Fibroblast of skin of scalp (primary cell): ENCODE measurements at regions not wholly inside any gene's neighbourhood (a gene's known extent, or its start where the extent isn't known, plus 50 kb on each side); places are given as distances from the start of the nearest gene placed in this dataset.

Experiments
- DNase-seq: peaks from one replicate; pipeline ENCODE4 v3.0.0-alpha.2; 2013

DNA sequence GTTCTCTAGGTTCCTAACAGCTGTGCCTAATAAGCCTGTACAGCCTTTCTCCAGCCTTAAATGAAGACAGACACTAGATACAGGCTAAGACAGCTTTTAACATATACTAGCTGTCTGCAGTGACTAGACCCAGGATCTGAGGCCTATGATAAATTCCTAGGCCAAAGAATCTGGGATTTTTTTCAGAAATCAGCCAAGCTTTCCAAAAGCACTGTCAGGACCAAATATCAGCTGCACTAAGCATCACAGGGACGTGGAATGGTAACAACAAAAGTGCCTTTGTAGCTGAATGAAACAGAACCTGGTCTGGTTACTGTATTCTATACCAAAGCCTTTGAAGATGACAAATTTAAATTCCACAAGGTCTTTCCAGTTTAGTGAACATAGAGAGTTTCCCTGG lies 77.9 kb upstream of the DOCK9 start:
- DNase-seq, result no peak

DNA sequence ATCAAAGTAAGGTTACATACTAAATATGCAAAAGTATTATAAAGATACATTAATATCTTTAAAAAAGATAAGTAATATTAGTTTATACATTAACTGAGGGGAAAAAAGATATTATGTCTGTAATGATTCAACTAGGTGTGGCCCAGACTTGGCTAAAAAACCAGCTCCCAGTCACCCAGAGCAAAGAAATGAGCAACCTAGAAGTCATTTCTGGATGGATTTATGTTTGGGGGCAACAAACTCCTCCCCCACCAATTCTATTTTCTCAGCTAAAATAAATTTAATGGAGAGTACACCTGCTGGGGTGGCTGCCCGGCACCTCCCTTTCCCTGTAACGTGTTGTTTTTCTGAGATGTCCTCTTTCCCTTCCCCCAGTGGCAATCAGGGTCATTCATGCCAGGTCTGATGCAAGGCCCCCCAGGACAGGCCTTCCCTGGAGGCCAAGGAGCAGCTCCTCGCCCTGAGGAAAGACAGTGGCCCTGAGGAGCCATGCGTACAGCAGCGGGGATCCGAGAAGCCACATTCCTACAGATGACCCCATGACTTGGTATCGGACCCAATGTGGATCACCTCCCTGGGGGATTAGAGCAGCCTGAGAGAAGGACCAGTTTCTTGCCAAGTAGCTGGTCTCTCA lies 78.6 kb upstream of the DOCK9 start:
- DNase-seq, result no peak

DNA sequence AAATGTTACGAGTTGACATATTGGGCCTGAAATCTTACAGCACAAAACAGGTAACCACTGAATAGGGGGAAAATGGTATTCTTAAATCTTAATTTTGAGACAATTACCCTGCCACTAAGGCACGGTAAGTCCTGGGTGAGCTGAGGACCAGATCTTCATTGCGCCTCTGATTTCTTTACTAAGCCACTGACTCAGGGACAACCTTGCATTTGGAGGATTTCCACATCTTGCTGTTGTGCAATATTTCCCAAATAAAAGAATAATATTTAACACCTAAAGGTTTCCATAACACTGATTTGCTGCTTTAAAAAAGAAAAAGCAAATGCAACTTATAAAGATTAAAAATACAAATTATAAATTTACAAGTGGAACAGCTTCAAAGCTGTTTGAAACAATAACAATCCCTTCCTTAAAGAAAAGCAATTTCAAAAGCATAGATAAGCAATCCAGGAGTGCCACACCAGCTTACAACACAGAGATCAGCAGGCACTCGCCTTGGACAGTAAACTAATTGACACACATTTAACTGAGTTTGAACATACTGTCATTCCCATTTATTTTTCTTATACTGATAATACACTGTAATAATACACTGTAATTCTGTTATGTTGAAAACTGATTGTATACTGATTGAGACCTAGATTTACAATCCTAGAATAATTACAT lies 79.6 kb upstream of the DOCK9 start:
- DNase-seq, result no peak

DNA sequence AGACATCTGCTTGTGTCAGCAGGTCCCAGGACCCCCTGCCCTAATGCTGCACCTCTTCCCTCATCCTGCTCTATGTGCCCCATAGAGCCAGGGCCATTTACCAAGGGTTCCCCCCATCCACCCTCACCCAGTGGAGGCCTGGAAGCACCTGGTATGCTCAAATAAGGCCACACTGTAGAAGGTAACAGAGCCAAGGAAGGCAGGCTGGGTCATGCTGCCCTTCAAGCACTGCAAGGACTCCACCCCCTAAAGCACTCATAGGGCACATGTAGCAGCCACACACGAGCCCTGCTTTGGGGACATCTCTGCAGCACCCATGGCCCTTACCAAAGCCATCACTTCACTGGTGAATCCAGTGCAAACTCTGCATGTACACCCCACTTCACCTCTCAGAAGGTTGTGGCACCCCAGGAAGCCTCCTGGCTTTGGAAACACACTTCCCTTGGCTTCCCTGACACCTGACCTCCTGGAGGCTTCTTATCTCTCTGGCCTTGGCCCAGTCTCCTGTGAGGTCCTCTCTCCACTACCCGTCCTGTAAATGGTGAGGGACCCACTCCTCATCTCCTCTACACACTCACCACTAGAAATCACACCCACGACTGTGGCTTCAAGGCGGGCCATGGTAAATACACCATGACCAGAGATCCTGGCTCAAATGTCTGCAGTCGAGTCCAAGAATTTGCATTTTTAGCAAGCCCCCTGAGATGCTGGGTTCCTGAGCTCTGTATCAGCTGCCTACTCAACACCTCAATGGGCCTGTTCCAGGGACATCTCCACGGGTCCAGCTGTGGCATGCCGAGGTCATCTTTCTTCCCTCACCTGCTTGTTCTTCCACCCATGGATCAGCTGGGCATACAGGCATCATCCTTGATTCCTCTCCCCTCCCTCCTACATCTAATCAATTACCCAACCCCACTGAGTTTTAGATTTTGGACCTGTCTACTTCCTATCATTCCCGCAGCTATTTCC lies 80.9 kb upstream of the DOCK9 start:
- DNase-seq, result no peak

DNA sequence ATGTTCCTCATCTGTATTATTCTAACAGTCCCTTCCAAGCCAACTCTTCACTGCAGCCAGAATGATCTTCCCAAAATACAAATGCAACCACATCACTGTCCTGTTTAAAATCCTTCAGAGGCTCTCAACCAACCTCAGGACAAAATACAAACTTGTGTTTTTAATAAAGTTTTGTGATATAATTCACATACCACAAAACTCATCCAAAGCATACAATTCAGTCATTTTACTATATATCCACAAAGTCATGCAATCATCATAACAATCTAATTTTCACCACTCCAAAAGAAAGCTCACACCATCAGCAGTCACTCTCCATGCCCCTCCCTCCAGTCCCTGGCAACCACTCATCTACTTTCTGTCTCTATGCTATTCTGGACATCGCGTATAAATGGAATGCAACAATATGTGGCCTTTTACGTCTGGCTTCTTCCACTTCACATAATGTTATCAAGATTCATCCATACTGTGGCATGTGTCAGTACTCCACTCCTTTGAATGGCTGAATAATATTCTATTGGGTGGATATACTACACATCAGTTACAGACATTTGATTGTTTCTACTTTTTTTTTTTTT lies 81.7 kb upstream of the DOCK9 start:
- peak; percentile 27 for DNase-seq

DNA sequence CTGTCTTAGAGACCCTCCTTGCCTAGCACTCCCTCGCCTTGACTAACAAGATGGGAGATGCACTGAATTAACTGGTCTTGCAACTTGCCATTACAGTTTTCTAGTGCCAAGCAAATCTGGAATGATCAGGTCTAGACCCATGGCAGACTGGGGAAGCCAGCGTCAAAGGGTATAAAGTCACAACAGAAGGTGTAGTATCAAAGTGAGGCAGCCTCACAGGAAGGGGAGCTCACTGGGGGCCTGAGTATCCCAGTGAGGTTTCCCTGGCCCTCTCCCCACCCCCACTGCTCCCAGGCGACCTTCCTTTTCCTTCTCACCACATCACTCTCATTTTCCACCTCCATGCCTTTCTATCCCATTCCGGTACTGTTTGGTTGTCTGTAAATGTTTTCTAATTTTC lies 83.5 kb upstream of the DOCK9 start:
- DNase-seq, result no peak

DNA sequence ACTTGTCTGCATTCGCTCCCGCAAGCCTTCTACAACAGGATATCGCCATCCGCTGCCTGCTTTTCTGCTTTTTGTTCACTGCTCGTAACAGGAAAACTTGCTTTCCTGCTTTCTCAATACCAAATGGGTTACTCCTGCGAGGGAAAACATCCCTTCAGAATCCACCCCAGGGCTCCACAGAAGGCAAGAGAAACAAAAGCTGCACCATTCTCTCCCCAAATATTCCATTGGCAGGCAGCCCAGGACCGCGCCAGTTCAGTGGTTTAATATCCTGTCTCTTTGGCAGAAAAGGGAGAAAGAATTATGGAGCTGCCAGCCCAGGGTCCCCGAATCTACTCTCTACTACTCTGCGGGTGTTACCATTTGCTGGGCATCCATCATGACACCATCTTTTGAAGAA lies 84.7 kb upstream of the DOCK9 start:
- DNase-seq, result peak; percentile 86

DNA sequence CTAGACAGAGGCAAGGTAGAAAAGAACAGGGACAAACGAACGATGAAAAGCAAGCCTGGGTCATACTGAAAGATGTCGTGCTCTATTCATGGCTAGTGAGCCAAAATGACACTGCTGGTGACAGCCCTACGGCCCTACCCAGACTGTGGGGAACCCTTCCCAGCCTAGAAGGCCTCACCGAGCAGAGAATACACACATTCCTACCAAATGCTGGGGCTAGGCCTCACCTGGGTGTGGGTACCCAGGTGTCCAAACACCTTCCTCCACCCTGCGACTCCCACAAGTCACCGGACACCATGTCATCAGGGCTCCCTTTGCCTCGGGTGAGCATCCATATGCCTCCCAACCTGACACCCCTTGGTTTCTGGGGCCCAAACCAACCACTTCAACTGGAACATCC lies 85.3 kb upstream of the DOCK9 start:
- no peak for DNase-seq

DNA sequence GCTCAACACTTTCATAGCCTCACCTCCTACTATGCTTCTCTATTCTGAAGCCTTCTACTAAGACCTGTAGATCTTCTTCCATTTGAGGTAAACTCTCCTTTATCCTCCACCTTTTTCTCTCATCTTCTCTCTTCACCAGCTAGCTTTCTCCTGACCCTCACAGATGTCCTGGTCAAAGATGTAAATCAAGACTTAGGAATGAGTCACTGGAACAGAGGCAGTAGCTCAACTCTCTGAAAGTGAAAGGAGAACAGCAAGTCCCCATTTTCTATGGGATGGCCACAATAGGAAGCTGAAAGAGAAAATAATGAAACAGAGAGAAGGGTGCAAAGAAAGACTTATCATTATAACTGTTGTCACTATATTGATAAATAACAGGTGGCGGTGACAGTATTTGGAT lies 86.1 kb upstream of the DOCK9 start:
- no peak for DNase-seq

DNA sequence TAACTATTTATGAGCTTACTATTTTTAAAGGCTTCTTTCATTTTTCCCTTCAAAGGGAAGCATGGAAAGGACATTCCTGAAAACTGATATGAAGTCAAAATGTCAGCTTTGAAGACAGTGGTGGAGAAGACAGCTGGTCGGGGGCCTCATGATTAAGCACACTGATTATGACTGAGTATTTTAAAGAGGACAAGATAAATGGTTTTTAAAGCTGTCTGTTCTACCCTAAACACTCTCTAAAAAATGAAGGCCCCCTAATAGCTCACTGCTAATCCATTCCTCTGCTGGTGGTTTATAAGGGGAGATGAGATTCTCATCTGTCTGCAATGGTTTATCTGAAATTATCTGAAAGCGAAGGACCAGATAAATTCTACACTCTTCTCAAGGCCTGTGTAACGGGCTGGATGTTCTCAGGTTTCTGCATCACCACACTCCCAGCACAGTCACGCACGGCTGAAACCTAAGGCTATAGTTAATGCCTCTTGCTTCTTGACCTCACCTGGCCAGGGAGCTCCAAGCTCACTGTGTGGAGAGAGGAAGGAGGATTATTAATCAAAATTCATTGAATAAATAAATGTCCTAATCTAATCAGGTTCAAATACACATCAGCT lies 86.9 kb upstream of the DOCK9 start:
- no peak for DNase-seq

DNA sequence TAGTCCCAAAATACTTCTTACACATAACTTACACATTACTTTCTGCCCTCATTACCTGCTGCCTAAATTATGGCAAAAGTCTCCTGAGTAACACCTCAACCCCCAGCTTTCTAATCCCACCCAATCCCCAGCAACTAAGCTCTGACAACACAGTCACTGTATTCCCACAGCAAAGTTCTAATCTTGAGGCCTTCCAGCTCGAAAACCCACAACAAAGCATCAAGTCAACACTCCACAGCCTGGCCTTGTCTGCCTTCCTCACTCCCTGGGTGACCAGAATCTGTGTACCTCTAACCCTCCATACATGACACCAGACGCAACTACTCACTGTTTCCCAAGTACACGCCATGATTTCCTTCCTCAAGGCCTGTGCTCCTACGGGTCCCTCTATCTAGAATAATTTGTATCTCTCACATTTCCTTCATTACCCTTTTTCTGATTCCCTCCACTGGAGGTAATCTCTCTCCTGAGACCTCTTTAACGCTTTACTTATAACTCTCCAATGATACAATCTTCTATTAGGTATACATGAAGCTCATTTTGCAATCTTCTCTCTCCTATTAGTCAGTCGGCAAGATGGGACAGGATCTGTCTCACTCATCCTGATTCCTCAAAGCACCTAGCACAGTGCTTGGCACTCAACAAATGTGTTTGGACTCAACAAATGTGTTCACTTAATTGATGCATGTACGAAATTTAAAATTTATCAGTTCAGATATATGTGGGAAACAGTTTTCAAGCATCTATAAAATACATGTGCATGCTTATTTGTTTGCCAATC lies 87.6 kb upstream of the DOCK9 start:
- no peak for DNase-seq

DNA sequence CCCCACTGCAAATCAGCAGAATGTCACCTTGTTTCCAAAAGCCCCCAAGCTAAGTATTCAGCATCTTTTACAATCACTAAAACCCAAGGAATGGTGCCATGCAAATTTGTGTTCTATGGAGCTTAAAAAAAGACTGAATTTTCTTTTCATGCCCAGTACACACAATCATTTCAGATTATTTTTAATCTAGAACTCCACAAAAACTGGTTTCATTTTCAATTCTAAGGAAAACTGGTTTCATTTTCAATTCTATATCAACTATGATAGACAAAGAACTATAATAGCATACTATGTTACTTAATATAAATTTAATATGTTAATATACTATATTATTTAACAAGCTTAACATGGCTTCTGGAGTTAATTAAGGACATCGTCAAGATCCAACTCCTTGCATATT lies 88.4 kb upstream of the DOCK9 start:
- DNase-seq, result no peak

DNA sequence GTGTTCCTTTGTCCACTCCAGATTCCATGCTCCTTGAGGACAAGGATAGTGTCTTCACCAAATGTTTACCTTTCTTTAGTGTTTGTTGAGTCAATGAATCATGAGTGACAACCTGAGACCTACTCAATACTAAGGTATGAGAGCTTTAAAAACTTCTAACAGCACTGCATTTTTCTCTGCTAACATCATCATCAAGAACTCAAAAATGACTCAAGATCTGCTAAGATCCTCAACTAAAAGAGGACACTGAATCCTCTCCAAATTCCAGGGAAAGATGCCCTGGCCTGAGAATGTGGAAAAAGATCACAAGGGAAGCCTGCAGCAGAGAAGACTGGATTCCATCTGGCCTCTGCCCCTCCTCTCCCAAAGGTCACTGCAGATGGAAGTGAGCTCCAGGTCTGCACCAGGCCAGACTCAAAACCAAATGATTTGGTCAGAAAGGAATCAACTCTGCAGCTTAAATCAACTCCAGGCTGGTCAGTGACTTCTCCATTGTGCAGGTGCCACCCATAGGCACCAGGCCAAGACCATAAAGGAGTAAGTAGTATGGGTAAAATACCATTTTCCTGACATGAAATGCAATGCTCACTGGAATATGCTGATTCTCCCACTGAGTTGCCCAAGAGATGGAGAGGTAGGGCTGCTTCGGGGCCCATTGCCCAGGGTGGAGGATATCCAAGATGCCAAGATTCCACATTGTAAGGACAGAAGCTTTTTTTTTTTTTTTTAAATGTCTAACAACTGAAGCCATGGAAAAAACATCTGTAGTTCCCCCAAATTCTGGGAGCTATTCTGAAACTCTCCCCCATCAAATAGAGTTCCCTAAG lies 89.5 kb upstream of the DOCK9 start:
- DNase-seq, result peak; percentile 83

DNA sequence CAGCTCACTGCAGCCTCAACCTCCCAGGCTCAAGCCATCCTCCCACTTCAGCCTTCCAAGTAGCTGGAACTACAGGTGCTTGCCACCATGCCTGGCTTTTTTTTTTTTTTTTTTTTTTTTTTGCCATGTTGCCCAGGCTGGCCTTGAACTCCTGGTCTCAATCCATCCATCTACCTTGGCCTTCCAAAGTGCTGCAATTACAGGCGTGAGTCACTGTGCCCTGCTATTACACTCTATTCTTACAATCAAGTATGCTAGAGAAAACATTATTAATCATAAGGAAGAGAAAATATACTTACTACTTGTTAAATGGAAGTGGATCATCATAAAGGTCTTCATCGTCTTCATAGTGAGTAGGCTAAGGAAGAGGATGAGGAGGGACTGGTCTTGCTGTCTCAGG lies 93.3 kb upstream of the DOCK9 start:
- no peak for DNase-seq

DNA sequence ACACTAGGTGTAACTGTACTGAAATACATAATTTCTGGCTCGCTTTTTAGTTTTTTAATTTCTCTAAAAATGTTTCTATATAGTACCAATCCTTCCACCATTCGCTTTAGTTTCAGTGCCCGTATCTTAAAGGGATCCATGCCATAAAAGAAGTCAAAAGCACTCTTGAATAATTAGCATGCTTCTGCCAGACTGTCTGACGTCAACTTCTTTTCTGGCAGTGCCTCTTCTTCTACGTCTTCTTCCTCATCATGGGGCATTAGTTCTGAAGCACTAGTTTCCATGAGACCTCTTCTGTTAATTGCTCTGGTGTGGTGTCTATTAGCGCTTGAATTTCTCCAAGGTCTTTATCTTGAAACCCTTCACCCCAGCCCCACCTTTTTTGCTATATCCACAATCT lies 93.8 kb upstream of the DOCK9 start:
- no peak for DNase-seq

DNA sequence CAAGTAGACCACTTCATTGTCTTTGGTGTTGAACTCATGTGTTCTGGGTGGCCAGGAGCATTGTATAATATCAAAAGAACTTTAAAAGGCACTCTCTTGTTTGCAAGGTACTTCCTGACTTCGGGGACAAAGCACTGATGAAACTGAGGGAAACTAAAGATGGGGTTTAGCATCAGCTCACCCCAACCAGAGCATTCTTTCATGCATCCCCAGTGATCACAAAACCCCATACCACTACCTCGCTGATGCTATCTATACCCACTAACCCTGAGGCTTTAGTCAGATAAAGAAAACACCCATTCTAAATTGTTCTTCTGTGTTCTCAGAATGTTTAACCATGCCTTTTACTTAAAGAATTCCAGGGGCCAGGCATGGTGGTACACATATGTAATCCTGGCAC lies 94.5 kb upstream of the DOCK9 start:
- DNase-seq, result no peak

DNA sequence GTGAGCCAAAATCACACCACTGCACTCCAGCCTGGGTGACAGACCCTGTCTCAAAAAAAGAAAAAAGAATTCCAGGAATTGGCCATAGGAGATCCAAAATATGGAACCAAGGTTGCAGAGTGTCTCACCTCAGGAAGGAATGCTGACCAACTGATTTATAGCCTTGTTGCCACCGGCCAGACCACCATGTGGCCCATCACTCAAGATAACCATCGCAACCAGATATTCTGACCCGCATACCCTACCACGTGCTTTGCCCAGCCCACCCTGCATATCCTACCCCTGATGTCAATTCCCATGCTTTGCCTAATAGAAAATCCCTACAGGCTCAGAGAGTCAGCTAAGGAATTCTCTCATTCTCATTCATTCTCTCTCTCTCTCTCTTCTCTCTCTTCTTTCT lies 95.1 kb upstream of the DOCK9 start:
- no peak for DNase-seq

DNA sequence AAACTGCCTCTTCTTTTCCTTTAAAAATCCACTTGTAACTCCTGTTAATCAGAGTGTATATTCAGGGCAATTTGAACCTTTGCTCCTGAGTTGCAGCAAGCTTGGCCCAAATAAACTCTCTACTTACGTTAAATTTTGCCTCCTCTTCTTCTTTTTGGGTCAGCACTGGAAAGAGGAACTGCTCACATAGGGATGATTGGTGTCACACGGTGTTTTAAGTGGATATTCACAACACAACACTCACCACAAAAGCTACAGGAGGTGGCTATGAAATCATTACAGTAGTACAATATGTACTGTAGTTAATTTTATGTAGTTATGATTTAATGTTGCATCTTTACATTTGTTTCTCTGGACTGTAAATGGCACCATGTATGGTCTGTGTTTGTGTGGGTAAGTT lies 96.8 kb upstream of the DOCK9 start:
- no peak for DNase-seq

DNA sequence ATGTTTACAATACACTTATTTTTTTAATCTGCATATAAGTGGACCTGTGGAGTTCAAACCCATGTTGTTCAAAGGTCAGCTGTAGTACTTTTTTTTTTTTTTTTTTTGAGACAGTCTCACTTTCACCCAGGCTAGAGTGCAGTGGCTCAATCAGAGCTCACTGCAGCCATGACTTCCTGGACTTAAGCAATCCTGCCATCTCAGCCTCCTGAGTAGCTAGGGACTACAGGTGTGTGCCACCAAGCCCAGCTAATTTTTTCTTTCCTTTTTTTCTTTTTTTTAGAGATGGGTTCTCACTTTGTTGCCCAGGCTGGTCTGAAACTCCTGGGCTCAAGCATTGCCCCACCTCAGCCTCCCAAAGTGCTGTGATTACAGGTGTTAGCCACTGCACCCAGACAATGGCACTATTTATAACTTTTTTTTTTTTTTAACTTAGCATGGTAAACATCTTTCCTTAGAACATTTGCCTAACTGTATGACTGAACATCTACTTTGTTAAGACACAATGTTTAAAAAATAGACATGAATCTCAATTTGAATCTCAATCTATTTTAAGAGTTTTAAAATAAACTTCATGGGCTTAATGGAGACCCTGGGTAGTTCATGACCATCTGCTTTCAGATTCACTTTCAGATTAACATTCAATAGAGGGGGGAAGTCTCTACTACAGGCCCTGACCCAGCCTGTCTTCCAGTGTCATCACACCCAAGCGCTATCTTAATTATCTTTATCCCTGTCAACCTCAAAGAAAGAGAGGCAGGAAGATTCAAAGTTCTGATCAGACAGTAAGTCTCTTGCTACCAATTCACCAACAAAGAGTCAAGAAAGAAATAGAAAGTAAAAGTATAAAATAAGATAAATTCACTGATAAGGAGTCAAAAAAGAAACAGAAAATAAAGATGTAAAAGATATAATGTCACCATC lies 97.7 kb upstream of the DOCK9 start:
- DNase-seq, result no peak
